ENCODE measurements at regions not wholly inside any gene's neighbourhood (a gene's known extent, or its start where the extent isn't known, plus 50 kb on each side); places are given as distances from the start of the nearest gene placed in this dataset.

- DNase-seq (ENCODE audit: low spot score): no peak
Measured at GRCh38 chr18:30057398-30057797, 985.1 kb downstream of the DSC3 start.

DNA sequence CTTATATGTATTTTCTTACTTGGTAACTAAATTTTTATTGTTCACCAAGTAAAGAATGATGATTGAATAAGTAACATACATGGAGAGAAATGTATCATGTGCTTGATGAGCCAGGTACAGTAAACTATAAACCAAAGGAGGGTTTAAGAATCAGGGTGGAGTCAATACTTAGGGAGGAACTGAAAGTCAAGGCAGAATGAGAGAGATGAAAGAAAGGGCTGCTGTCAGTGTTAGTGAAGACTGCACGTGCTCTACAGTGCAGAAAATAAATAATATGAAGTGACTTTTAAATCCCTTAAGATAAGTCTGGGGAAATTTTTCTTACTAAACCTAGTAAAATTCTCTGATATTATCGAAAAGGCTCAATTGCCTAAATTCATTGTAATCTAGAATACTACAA lies 986.0 kb downstream of the DSC3 start:
- no peak for DNase-seq (ENCODE audit: low spot score)

DNA sequence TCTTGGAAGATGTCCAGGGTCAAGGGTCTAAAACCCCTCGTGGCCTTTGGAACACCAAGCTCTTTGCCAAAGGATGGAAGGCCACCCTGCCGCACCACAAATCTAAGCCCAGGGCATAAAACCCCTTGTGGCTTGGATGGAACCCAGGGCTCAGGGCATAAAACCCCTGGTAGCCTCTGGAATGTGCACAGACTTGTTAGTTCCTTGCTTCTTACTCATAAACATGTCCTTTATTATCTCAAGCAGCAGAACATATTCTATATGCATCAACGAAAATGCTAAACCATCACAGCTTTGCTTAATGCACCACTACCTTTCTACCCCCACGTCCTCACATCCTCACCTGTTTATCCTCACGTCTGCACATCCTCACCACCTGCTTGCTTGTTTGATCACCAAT lies 998.0 kb downstream of the DSC3 start:
- no peak for DNase-seq (ENCODE audit: low spot score)

- DNase-seq (ENCODE audit: low spot score): no peak
Measured at GRCh38 chr18:30039201-30039600, 1003.3 kb downstream of the DSC3 start.

GRCh38 chr18:30034818-30035217 lies 1007.7 kb downstream of the DSC3 start:
- no peak for DNase-seq (ENCODE audit: low spot score)

GRCh38 chr18:30016179-30016578 lies 1026.4 kb downstream of the DSC3 start:
- no peak for DNase-seq (ENCODE audit: low spot score)

GRCh38 chr18:30004965-30005364 lies 1037.6 kb downstream of the DSC3 start:
- DNase-seq (ENCODE audit: low spot score): no peak

DNA sequence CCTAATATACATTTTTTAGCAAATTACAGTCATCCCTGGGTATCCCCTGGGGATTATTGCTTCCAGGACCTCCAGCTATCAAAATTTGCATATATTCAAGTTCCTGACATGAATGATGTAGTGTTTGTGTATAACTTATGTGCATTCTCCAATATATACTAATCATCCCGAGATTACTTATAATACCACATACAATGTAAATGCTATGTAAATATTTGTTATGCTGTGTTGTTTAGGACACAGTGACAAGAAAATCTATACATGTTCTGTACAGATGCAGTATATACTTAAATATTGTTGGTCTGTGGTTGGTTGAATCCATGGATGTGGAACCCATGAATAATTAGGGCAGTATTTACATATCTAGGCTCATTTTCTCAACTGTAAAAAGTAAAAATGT lies 1060.3 kb downstream of the DSC3 start:
- DNase-seq (ENCODE audit: low spot score): no peak

GRCh38 chr18:29979881-29980280 lies 1062.7 kb downstream of the DSC3 start:
- DNase-seq (ENCODE audit: low spot score): no peak

GRCh38 chr18:29969876-29970275 lies 1072.7 kb downstream of the DSC3 start:
- no peak for DNase-seq (ENCODE audit: low spot score)

DNA sequence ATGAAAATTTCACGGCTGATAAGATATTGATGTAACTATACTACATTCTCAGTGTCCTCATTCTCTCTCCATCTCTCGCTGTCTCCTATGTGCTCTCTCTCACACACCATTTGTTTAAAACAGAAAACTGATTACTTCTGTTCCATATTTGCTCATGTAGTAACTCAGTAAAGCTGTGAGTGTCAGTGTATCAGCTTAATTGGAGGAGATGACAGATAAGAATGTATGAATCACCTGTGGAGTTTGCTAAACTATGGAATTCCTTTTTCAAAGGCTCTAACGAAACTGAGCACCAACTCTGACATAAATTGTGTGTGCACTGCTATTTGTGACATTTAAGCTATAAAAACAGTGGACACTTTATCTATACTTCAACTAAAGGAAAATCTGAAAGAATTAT lies 1080.0 kb downstream of the DSC3 start:
- no peak for DNase-seq (ENCODE audit: low spot score)

- no peak for DNase-seq (ENCODE audit: low spot score)
Measured at GRCh38 chr18:29960539-29960938, 1082.0 kb downstream of the DSC3 start.

DNA sequence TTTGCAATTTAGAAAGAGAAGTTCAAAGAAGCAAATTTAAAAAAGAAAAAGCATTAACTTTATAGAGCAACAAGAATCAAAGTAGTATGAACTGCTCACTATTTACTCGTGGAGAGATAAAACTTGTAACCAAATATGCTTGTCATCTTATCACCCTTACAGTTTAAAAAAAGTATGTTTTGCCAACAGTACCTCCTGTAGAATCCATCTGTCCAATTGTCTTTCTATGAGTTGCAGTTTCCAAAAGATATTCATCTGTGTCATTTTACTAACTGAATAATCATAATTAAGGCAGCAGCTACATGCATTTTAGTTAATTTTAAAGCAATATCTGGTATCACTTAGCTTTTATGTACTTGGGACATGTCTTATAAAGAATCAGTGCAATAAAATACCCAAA lies 1112.3 kb downstream of the DSC3 start:
- no peak for DNase-seq (ENCODE audit: low spot score)

GRCh38 chr18:29928081-29928480 lies 1114.5 kb downstream of the DSC3 start:
- DNase-seq (ENCODE audit: low spot score): no peak

DNA sequence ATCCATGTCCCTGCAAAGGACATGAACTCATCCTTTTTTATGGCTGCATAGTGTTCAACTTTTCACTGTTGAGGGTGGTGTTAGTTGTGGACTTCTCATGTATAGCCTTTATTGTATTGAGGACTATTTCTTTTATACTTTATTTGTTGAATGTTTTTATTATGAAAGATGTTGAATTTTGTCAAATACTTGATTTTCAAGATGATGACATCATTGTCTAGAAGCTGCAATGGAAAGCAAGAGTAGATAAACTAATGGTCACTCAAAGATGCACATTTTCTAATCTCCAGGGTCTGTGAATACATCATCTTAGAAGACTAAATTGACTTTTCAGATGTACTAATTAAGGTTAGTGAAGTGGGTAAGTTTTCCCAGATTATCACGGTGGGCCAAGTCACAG lies 1117.0 kb downstream of the DSC3 start:
- no peak for DNase-seq (ENCODE audit: low spot score)

DNA sequence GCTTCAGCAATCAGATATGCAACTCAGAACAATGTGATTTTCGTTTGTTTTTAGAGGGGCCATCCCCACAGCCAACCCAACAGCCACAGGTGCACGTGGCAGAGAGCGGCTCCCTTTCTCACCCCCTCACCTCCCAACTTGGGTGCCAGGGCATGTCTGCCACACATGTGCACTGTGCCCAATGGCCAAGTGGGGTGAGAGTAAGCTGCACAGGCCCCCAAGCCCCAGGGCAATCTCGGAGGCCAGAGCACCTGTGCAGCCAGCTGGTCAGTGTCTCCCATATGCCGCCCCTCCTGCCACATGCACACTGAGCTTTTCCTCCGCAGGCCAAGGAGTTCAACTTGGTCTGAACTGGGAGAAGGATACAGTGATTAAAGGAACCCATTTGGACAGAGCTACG lies 1130.2 kb downstream of the DSC3 start:
- DNase-seq (ENCODE audit: low spot score): no peak

DNA sequence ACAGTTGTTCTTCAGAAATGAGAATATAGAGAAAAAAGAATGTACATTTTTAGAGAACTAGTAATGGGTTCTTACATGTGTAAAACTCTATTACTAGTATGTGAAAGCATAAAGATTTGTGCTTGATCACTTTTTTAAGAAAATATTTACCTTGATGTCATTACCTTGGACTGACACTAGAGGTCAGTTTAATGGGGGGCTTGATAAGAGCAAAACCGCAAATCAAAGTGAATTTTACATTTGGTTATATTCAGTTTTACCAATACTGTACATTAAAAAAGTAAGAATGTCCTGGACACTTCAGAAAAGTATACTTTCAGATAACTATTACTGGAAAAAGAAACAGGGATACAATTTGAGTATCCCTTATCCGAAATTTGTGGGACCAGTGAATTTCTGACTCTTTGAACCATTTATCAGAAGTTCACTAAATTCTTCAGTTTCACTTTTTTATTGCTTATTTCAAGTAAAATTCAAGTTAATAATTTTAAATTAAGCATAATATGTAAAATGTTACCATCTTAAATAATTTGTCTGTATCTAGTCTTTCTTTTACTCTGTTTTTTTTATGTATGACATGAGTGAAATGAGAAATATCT lies 1149.5 kb downstream of the DSC3 start:
- peak; percentile 14 for DNase-seq (ENCODE audit: low spot score)

GRCh38 chr18:29883114-29883513 lies 1159.4 kb downstream of the DSC3 start:
- DNase-seq (ENCODE audit: low spot score): no peak

- no peak for DNase-seq (ENCODE audit: low spot score)
Measured at GRCh38 chr18:29882620-29883019, 1159.9 kb downstream of the DSC3 start.

DNA sequence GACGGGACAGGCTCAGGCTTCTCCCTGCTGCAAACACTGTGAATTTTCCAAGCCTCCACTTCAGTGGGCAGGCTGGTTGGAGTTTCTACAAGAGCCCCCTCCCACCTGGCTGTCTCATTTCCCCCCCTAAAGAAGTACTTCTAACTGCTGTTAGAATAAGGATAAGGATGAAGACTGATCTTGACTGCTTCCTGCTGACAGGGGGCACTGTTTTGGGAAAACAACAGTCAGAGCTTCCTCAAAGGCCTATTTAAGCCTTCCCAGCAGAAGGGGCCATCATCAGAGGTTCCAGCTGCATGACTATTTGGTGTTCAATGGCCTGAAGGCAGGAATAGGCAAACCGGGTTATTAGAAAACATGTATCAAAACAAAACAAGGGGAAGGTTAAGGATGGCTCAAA lies 1162.8 kb downstream of the DSC3 start:
- no peak for DNase-seq (ENCODE audit: low spot score)

GRCh38 chr18:29874519-29875098 lies 1167.9 kb downstream of the DSC3 start:
- DNase-seq (ENCODE audit: low spot score): peak; percentile 43

- DNase-seq (ENCODE audit: low spot score): no peak
Measured at GRCh38 chr18:29873211-29873610, 1169.3 kb downstream of the DSC3 start.

GRCh38 chr18:29871246-29871645 lies 1171.3 kb downstream of the DSC3 start:
- no peak for DNase-seq (ENCODE audit: low spot score)

DNA sequence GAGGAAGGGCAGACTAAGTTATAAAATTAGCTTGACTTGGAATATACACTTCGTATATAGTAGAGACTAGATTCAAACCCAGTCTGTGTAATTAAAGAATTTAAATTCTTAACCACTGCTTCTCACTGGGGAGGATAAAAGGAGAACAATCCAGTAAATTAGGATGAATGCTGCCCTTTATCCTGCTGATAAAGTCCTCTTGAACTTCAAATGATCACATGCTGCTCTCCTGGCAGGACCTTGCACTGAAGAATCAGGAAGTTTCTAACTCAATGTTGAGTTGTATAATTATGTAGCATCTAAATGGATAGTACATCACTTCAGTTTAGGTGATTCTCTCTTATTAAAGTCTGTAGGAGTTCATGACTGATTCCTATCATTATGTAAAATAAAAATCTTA lies 1179.7 kb downstream of the DSC3 start:
- DNase-seq (ENCODE audit: low spot score): no peak
